IMR-90 (cell line): ENCODE measurements at regions not wholly inside any gene's neighbourhood (a gene's known extent, or its start where the extent isn't known, plus 50 kb on each side); places are given as distances from the start of the nearest gene placed in this dataset.

Experiments used
- FOS ChIP-seq: fragments of 150-350 bp; IDR thresholded peaks from 2 replicates; pipeline ENCODE4 v1.6.1; 2016; ENCODE audit warnings: low read depth, low read length
- MAZ ChIP-seq: IDR thresholded peaks from 2 replicates; pipeline ENCODE4 v1.6.1; 2012; ENCODE audit warnings: low read depth, mild to moderate bottlenecking, low read length, improper control_type of control experiment, moderate library complexity, borderline replicate concordance
- POLR2A ChIP-seq: IDR thresholded peaks from 2 replicates; pipeline ENCODE4 v1.6.1; 2012; ENCODE audit warnings: mild to moderate bottlenecking, low read depth, low read length
- RFX5 ChIP-seq: IDR thresholded peaks from 2 replicates; pipeline ENCODE4 v1.8.0; 2012; ENCODE audit warnings: low read depth, mild to moderate bottlenecking, low read length, moderate library complexity
- SMC3 ChIP-seq: fragments of 150-350 bp; IDR thresholded peaks from 2 replicates; pipeline ENCODE4 v1.6.1; 2016; ENCODE audit warnings: low read depth, mild to moderate bottlenecking, antibody characterized with exemption, low read length, moderate library complexity
- TF ChIP-seq, protein P1 (sequence below): conservative IDR thresholded peaks from 2 replicates; pipeline ENCODE4 v1.5.1; 2012; ENCODE audit warnings: mild to moderate bottlenecking, low read depth, low read length, improper control_type of control experiment
- TF ChIP-seq, protein P2 (sequence below): fragments of 150-350 bp; IDR thresholded peaks from 2 replicates; pipeline ENCODE4 v1.6.1; 2016; ENCODE audit warnings: low read depth, mild to moderate bottlenecking, low read length, moderate library complexity, borderline replicate concordance

DNA sequence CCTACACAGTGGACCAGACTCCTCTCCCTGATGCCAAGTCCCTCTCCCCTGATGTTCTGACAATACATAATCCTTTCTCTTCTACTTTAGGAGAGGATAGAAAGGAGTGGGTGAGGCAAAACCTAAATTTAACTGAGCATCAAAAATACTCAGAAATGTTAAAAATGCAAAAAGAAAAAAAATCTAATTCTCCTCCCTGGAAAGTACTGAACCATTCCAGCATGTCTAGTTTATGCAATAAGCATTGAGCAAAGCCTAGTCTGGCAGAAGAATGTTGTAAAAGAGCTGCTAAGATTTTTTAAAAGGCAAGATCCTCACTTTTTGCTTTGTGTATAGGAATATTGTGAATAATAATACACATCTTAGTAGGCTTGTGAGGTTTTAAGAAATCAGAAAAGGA is 116.6 kb upstream of the STXBP5 start:
- TF ChIP-seq POLR2A (no peak), FOS (no peak), RFX5 (no peak), MAZ (no peak), SMC3 (no peak)
- TF ChIP-seq, protein P1, sequence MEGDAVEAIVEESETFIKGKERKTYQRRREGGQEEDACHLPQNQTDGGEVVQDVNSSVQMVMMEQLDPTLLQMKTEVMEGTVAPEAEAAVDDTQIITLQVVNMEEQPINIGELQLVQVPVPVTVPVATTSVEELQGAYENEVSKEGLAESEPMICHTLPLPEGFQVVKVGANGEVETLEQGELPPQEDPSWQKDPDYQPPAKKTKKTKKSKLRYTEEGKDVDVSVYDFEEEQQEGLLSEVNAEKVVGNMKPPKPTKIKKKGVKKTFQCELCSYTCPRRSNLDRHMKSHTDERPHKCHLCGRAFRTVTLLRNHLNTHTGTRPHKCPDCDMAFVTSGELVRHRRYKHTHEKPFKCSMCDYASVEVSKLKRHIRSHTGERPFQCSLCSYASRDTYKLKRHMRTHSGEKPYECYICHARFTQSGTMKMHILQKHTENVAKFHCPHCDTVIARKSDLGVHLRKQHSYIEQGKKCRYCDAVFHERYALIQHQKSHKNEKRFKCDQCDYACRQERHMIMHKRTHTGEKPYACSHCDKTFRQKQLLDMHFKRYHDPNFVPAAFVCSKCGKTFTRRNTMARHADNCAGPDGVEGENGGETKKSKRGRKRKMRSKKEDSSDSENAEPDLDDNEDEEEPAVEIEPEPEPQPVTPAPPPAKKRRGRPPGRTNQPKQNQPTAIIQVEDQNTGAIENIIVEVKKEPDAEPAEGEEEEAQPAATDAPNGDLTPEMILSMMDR = no peak
- TF ChIP-seq, protein P2, sequence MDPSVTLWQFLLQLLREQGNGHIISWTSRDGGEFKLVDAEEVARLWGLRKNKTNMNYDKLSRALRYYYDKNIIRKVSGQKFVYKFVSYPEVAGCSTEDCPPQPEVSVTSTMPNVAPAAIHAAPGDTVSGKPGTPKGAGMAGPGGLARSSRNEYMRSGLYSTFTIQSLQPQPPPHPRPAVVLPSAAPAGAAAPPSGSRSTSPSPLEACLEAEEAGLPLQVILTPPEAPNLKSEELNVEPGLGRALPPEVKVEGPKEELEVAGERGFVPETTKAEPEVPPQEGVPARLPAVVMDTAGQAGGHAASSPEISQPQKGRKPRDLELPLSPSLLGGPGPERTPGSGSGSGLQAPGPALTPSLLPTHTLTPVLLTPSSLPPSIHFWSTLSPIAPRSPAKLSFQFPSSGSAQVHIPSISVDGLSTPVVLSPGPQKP = no peak
